HG02938 (cell line): ENCODE measurements at regions not wholly inside any gene's neighbourhood (a gene's known extent, or its start where the extent isn't known, plus 50 kb on each side); places are given as distances from the start of the nearest gene placed in this dataset.
A peak's percentile ranks its signal among the peaks of the same experiment; 100 is the strongest.

ENCODE experiments used
- ATAC-seq: cut with Tn5 transposase; IDR thresholded peaks from one replicate; pipeline ENCODE4 v1.9.1; 2021; ENCODE audit warnings: mild to moderate bottlenecking, moderate library complexity; ENCODE audit not compliant: unreplicated experiment

- ATAC-seq = no peak
Measured at GRCh38 chr4:111982089-111982488, 163.2 kb upstream of the FAM241A start.

GRCh38 chr4:111984169-111984819, 161.0 kb upstream of the FAM241A start:
- no peak for ATAC-seq

DNA sequence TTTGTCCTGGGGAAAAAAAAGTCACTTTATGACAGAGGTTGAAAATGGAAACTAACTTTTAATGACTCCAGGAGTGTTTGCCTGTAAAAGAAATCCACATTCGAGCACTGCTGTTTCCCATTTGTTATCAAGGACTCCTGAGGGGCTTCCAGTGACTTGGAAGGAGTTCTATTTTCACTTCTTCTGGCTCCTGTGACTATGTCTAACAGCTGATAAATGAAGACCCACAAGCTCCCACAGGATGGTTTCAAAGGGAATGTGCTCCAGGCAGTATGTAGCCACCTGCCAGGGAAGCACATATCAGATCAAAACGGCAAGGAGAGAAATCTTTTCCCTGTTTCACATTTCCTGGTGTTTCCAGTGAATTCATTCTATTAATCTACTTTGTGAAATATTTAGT, 159.8 kb upstream of the FAM241A start:
- no peak for ATAC-seq

GRCh38 chr4:111986095-111986494, 159.2 kb upstream of the FAM241A start:
- ATAC-seq = no peak

DNA sequence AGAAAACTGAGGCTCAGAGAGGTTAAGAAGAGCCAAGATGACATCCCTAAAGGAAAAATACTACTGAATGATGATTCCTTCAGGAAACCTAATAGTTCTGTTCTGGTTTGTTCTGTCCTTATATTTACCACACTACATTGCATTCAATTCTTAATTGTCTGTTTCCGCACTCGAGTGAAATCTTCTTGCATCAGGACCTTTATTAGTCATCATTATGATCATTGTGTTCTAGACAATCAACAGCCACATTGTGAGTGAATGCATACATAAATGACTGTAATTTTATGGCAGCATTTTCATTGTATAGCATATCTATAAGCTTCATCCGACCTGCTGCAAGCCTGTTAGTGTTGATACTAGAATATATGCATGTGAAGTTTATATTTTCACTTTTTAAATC, 156.7 kb upstream of the FAM241A start:
- no peak for ATAC-seq

GRCh38 chr4:111989817-111990216, 155.4 kb upstream of the FAM241A start:
- ATAC-seq = no peak

DNA sequence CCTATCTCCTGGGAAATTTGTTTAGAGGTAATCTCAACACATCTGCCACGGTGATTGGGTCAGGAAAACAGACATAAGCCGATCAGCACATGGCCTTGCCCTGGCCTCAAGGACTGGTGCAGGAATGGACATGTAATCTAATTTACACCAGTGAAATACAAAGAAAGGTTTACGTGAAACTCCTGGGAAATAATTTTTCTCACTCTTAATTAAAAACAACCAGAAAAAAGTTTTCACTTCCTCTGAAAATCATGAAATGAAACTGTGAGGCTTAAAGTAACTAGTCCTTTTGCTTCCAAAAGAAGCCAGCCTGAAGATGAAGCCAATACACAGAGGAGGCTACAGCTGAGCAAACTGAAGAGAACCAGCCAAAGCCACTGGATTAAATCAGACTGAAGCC, 154.1 kb upstream of the FAM241A start:
- ATAC-seq = peak; percentile 95

DNA sequence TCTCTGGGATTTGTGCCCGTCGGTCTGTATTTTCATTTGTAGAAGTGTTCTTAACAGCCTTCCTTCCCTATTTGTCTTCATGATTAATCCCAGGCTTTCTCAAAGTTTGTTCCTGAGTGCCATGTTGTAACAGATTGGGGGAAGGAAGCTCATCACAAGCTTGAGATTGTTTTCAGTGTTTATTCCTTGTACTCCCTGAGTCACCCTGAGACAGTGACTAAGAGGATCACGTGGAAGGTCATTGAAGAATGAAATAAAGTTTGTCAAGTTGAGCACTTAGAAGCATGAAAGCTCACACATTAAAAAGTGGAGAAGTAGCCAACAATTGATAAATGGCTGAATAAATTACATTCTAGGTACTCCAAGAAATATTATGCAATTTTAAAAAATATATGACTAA, 153.5 kb upstream of the FAM241A start:
- no peak for ATAC-seq

GRCh38 chr4:111992351-111993168, 152.7 kb upstream of the FAM241A start:
- no peak for ATAC-seq

- no peak for ATAC-seq
Measured at GRCh38 chr4:111994392-111994791, 150.9 kb upstream of the FAM241A start.

GRCh38 chr4:111997785-111998184, 147.5 kb upstream of the FAM241A start:
- no peak for ATAC-seq

DNA sequence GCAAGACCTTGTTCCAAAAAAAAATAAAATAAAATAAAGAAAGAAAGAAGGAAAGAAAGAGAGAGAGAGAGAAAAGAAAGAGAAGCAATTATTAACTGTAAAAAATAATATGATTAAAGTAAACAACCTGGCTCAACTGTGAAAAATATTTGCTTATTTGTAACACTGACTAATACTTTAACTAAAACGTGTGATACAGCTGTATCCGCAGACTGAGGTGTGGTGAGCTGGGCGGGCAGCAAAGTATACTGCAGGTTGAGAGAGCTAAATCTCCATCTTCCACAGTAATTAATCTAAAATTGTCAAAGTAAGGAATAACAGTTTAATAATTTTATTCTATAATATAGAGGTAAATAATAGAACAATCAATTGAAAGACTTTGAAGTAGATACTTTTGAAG, 145.5 kb upstream of the FAM241A start:
- ATAC-seq = no peak

DNA sequence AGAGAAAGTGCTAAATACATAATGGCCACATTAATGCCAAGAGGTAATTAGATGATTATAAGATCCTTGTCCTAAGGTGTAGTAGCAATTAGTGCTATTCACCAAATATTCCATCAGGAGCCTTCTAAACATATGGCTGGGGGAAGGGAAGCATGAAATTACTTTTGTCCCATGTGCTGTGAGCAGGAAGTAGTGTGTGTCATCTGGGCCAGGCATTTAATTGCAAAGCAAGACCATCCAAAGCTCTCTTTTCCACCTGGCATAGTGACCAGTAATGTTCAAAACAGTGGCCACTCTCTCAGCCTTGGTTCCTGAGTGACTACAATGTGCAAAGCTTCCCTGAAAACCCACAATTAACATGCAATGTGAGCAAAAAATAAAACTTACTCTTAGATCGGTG, 144.2 kb upstream of the FAM241A start:
- no peak for ATAC-seq

DNA sequence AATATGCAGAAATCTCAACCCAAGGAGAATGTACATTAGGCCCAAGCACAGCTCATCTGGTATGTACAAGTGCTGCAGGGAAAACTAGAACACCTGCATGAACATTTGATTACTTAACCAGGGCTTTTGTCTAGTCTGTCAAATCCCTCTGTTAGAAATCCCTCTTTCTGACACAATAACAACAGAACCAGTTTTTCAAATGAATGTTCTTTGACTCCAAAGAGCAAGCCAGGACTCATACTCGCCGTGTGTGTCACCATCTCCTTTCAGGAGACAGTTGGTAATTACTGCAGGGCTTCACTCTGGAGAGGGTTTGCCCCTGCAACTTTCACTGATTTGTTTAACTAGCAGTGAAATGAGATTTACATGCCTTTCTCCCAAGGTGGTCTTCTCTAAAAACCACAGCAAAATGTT, 143.0 kb upstream of the FAM241A start:
- no peak for ATAC-seq

DNA sequence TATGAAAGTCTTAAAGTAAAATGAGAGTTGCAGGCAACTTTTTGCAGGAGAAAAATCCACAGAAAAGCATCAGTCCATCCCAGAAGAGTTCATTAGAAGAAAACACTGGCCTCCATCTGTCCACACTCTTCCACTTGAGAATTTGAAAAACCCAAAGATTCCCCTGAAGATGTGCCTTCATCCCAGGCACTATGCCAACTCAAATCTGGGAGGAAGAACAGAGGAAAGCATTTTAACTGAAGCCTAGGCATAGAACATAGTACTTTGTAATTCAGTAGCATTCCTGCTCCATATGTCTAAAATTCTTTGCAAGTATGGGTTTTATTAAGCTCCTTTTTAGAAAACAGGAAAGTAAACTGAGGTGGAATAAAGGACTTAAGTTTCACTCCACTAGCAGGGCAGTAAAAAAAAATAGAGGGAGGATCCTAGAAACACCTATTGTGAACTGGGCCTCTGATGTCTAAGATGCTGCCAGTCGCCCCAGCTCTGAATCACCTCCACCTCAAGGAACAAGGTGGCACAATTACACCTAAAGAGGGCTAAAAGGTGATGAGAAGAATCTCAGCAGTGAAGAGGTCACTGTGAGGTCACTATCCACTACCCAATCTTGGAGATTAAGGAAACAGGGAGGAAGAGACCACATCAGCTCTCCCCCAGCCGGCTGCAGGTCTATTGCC, 141.9 kb upstream of the FAM241A start:
- ATAC-seq = no peak

- ATAC-seq = no peak
Measured at GRCh38 chr4:112005027-112005426, 140.2 kb upstream of the FAM241A start.

DNA sequence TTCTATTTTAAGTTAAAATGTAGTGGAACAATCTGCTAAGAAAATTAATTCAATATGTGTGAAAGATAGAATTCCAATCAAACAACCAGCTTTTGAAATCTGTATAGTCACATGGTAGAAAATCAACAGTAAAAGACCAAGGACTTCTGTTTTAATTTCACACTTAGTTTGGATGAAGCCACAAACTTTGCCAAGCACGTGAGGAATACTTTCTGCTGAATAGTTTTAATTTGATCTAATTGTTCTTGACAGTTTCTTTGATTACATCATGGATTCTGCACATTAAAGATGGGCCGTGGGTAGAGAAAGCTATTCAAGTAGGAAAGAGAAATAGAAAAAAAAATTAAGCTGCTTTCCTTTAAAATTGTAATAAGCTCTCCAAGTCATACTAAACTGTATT, 137.9 kb upstream of the FAM241A start:
- no peak for ATAC-seq

GRCh38 chr4:112015960-112016359, 129.3 kb upstream of the FAM241A start:
- no peak for ATAC-seq

DNA sequence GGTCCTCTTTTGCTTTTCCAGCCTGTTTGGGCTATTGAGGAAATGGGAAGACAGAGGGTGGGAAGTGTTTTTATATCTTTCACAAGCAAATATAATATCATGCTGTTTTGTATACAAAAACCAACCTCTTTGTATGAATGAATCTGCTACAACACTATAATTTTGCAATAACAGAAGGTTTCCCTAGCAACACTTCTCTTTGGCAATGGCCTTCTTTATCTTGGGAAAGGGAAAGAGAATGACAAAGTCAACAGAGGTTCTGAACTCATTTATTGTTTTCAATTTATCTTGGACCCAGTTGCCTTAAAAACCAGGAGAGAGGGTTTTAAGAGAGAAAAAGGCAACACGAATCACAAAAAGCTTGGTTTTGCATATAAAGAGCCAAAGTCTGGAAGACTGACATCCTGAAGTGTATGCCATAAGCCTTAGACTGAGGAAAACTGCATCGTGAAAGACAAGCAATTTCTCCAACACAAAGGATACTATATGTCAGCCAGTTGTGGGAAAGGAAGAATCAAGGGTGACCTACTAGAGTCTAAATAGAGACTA, 121.8 kb upstream of the FAM241A start:
- no peak for ATAC-seq

DNA sequence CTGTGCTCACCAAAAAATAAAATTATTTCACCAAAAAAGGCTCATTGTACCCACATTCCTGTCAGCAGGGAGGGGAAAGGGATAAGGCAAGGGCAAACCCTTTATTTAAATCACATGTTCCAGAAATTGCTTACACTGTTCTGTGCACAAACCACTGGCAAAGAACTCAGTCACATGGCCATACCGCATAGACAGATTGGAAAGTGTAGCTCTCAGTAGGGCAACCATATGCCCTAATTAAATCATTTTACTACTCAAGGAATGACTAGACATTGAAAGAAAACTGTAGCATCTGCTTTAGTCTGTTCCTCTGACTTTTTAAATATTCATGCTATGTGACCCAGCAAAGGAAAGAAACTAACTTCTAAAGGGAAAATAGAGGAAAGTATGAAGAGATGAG, 119.2 kb upstream of the FAM241A start:
- no peak for ATAC-seq

- no peak for ATAC-seq
Measured at GRCh38 chr4:112029771-112030171, 115.5 kb upstream of the FAM241A start.
